ENCODE measurements at regions not wholly inside any gene's neighbourhood (a gene's known extent, or its start where the extent isn't known, plus 50 kb on each side); places are given as distances from the start of the nearest gene placed in this dataset.

- Histone ChIP-seq H3K4me2 (ENCODE audit: low read depth, low read length, poor library complexity, severe bottlenecking) (no peak overlapping the region), H2AFZ (ENCODE audit: low read length) (no peak overlapping the region), H3K4me3 (ENCODE audit: low read length) (no peak overlapping the region), H3K27ac (ENCODE audit: low read length) (no peak overlapping the region), H3K9me2 (replicated peaks; ENCODE audit: insufficient read depth, low read length) (no peaks in the 10 kb centered on the region), H3K27me3 (ENCODE audit: low read length) (no peaks in the 10 kb centered on the region), H3K9me3 (ENCODE audit: low read length) (no peaks in the 10 kb centered on the region), H3K9ac (ENCODE audit: low read length) (no peak overlapping the region), H4K20me1 (ENCODE audit: insufficient read depth, low read depth, low read length) (no peaks in the 10 kb centered on the region), H3K4me1 (ENCODE audit: low read length) (no peaks in the 10 kb centered on the region), H3K79me2 (ENCODE audit: low read length) (no peaks in the 10 kb centered on the region), H3K36me3 (ENCODE audit: insufficient read depth, low read length) (no peaks in the 10 kb centered on the region)
- no peak for DNase-seq
Measured at GRCh38 chrX:39609941-39610340, 487.8 kb downstream of the BCOR start.

GRCh38 chrX:39611468-39611867 lies 486.3 kb downstream of the BCOR start:
- no peak for DNase-seq
- Histone ChIP-seq H3K4me3 (ENCODE audit: low read length) (no peak overlapping the region), H3K4me1 (ENCODE audit: low read length) (no peaks in the 10 kb centered on the region), H4K20me1 (ENCODE audit: insufficient read depth, low read depth, low read length) (no peaks in the 10 kb centered on the region), H3K9me3 (ENCODE audit: low read length) (no peaks in the 10 kb centered on the region), H3K79me2 (ENCODE audit: low read length) (no peaks in the 10 kb centered on the region), H3K36me3 (ENCODE audit: insufficient read depth, low read length) (no peaks in the 10 kb centered on the region), H3K9ac (ENCODE audit: low read length) (no peak overlapping the region), H2AFZ (ENCODE audit: low read length) (no peak overlapping the region), H3K9me2 (replicated peaks; ENCODE audit: insufficient read depth, low read length) (no peaks in the 10 kb centered on the region), H3K27me3 (ENCODE audit: low read length) (no peaks in the 10 kb centered on the region), H3K4me2 (ENCODE audit: low read depth, low read length, poor library complexity, severe bottlenecking) (no peak overlapping the region), H3K27ac (ENCODE audit: low read length) (no peak overlapping the region)

- no peak for DNase-seq
- Histone ChIP-seq H3K9ac (ENCODE audit: low read length) (no peak overlapping the region), H3K36me3 (ENCODE audit: insufficient read depth, low read length) (no peaks in the 10 kb centered on the region), H3K9me3 (ENCODE audit: low read length) (no peaks in the 10 kb centered on the region), H3K9me2 (replicated peaks; ENCODE audit: insufficient read depth, low read length) (no peaks in the 10 kb centered on the region), H3K4me2 (ENCODE audit: low read depth, low read length, poor library complexity, severe bottlenecking) (no peak overlapping the region), H3K4me3 (ENCODE audit: low read length) (no peak overlapping the region), H2AFZ (ENCODE audit: low read length) (no peak overlapping the region), H3K4me1 (ENCODE audit: low read length) (no peaks in the 10 kb centered on the region), H3K27ac (ENCODE audit: low read length) (no peak overlapping the region), H3K79me2 (ENCODE audit: low read length) (no peaks in the 10 kb centered on the region), H3K27me3 (ENCODE audit: low read length) (no peaks in the 10 kb centered on the region), H4K20me1 (ENCODE audit: insufficient read depth, low read depth, low read length) (no peaks in the 10 kb centered on the region)
Measured at GRCh38 chrX:39613482-39613995, 484.2 kb downstream of the BCOR start.

GRCh38 chrX:39613997-39614679 lies 483.6 kb downstream of the BCOR start:
- Histone ChIP-seq H3K4me2 (ENCODE audit: low read depth, low read length, poor library complexity, severe bottlenecking) (no peak overlapping the region), H3K27ac (ENCODE audit: low read length) (no peak overlapping the region), H3K27me3 (ENCODE audit: low read length) (no peaks in the 10 kb centered on the region), H3K9ac (ENCODE audit: low read length) (no peak overlapping the region), H4K20me1 (ENCODE audit: insufficient read depth, low read depth, low read length) (no peaks in the 10 kb centered on the region), H3K4me3 (ENCODE audit: low read length) (no peak overlapping the region), H3K79me2 (ENCODE audit: low read length) (no peaks in the 10 kb centered on the region), H3K9me2 (replicated peaks; ENCODE audit: insufficient read depth, low read length) (no peaks in the 10 kb centered on the region), H3K4me1 (ENCODE audit: low read length) (no peaks in the 10 kb centered on the region), H2AFZ (ENCODE audit: low read length) (no peak overlapping the region), H3K9me3 (ENCODE audit: low read length) (no peaks in the 10 kb centered on the region), H3K36me3 (ENCODE audit: insufficient read depth, low read length) (no peaks in the 10 kb centered on the region)
- no peak for DNase-seq

GRCh38 chrX:39614680-39614998 lies 483.1 kb downstream of the BCOR start:
- Histone ChIP-seq H4K20me1 (ENCODE audit: insufficient read depth, low read depth, low read length) (no peaks in the 10 kb centered on the region), H3K27me3 (ENCODE audit: low read length) (no peaks in the 10 kb centered on the region), H3K9ac (ENCODE audit: low read length) (no peak overlapping the region), H3K36me3 (ENCODE audit: insufficient read depth, low read length) (no peaks in the 10 kb centered on the region), H3K9me3 (ENCODE audit: low read length) (no peaks in the 10 kb centered on the region), H3K4me3 (ENCODE audit: low read length) (no peak overlapping the region), H3K27ac (ENCODE audit: low read length) (no peak overlapping the region), H3K79me2 (ENCODE audit: low read length) (no peaks in the 10 kb centered on the region), H3K9me2 (replicated peaks; ENCODE audit: insufficient read depth, low read length) (no peaks in the 10 kb centered on the region), H3K4me2 (ENCODE audit: low read depth, low read length, poor library complexity, severe bottlenecking) (no peak overlapping the region), H3K4me1 (ENCODE audit: low read length) (no peaks in the 10 kb centered on the region), H2AFZ (ENCODE audit: low read length) (no peak overlapping the region)
- no peak for DNase-seq

- Histone ChIP-seq H3K79me2 (ENCODE audit: low read length) (no peaks in the 10 kb centered on the region), H4K20me1 (ENCODE audit: insufficient read depth, low read depth, low read length) (no peaks in the 10 kb centered on the region), H3K27me3 (ENCODE audit: low read length) (no peaks in the 10 kb centered on the region), H3K27ac (ENCODE audit: low read length) (no peak overlapping the region), H3K9me2 (replicated peaks; ENCODE audit: insufficient read depth, low read length) (no peaks in the 10 kb centered on the region), H3K9me3 (ENCODE audit: low read length) (no peaks in the 10 kb centered on the region), H3K36me3 (ENCODE audit: insufficient read depth, low read length) (no peaks in the 10 kb centered on the region), H2AFZ (ENCODE audit: low read length) (no peak overlapping the region), H3K4me3 (ENCODE audit: low read length) (no peak overlapping the region), H3K4me2 (ENCODE audit: low read depth, low read length, poor library complexity, severe bottlenecking) (no peak overlapping the region), H3K9ac (ENCODE audit: low read length) (no peak overlapping the region), H3K4me1 (ENCODE audit: low read length) (no peaks in the 10 kb centered on the region)
- no peak for DNase-seq
Measured at GRCh38 chrX:39616098-39616729, 481.5 kb downstream of the BCOR start.

GRCh38 chrX:39616731-39617130 lies 481.0 kb downstream of the BCOR start:
- H3K27ac ChIP-seq (ENCODE audit: low read length), result no peak overlapping the region
- no peaks in the 10 kb centered on the region for H4K20me1 ChIP-seq (ENCODE audit: insufficient read depth, low read depth, low read length)
- DNase-seq, result no peak
- H3K27me3 ChIP-seq (ENCODE audit: low read length), result no peaks in the 10 kb centered on the region
- no peak overlapping the region for H3K4me2 ChIP-seq (ENCODE audit: low read depth, low read length, poor library complexity, severe bottlenecking)
- no peak overlapping the region for H3K9ac ChIP-seq (ENCODE audit: low read length)
- no peaks in the 10 kb centered on the region for H3K9me3 ChIP-seq (ENCODE audit: low read length)
- H3K9me2 ChIP-seq (replicated peaks; ENCODE audit: insufficient read depth, low read length), result no peaks in the 10 kb centered on the region
- H3K4me3 ChIP-seq (ENCODE audit: low read length), result no peak overlapping the region
- H3K4me1 ChIP-seq (ENCODE audit: low read length), result no peaks in the 10 kb centered on the region
- no peaks in the 10 kb centered on the region for H3K79me2 ChIP-seq (ENCODE audit: low read length)
- no peaks in the 10 kb centered on the region for H3K36me3 ChIP-seq (ENCODE audit: insufficient read depth, low read length)
- no peak overlapping the region for H2AFZ ChIP-seq (ENCODE audit: low read length)

GRCh38 chrX:39618178-39618577 lies 479.6 kb downstream of the BCOR start:
- Histone ChIP-seq H2AFZ (ENCODE audit: low read length) (no peak overlapping the region), H3K9ac (ENCODE audit: low read length) (no peak overlapping the region), H3K9me3 (ENCODE audit: low read length) (no peaks in the 10 kb centered on the region), H3K4me2 (ENCODE audit: low read depth, low read length, poor library complexity, severe bottlenecking) (no peak overlapping the region), H3K36me3 (ENCODE audit: insufficient read depth, low read length) (no peaks in the 10 kb centered on the region), H3K9me2 (replicated peaks; ENCODE audit: insufficient read depth, low read length) (no peaks in the 10 kb centered on the region), H3K27me3 (ENCODE audit: low read length) (no peaks in the 10 kb centered on the region), H3K79me2 (ENCODE audit: low read length) (no peaks in the 10 kb centered on the region), H3K27ac (ENCODE audit: low read length) (no peak overlapping the region), H3K4me3 (ENCODE audit: low read length) (no peak overlapping the region), H4K20me1 (ENCODE audit: insufficient read depth, low read depth, low read length) (no peaks in the 10 kb centered on the region), H3K4me1 (ENCODE audit: low read length) (no peaks in the 10 kb centered on the region)
- no peak for DNase-seq

All from Karpas-422 (cell line).